Skin of body (tissue), 1 donor: ENCODE measurements at regions not wholly inside any gene's neighbourhood (a gene's known extent, or its start where the extent isn't known, plus 50 kb on each side); places are given as distances from the start of the nearest gene placed in this dataset.

Experiments used
- DNase-seq: peaks from one replicate; lab custom pipeline; 2025; lab: John Stamatoyannopoulos, UW

DNA sequence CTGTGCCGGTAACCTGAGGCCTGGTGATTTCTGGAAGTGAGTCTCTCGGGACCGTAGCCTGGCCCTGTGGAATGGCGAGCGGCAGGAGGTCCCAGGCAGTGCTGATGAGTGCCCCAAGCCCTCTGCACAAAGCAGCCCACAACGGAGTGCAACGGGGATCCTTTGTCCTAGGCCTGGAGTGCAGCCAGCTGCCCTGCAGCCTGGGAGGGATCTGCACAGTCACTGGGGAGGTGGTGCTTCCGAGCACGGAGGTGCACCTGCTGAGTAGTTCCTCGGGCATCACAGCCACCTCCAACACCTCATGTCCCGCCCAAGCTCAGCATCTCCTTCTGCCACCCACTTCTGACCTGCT is 162.8 kb upstream of the ZMIZ1 start:
- no peak for DNase-seq

DNA sequence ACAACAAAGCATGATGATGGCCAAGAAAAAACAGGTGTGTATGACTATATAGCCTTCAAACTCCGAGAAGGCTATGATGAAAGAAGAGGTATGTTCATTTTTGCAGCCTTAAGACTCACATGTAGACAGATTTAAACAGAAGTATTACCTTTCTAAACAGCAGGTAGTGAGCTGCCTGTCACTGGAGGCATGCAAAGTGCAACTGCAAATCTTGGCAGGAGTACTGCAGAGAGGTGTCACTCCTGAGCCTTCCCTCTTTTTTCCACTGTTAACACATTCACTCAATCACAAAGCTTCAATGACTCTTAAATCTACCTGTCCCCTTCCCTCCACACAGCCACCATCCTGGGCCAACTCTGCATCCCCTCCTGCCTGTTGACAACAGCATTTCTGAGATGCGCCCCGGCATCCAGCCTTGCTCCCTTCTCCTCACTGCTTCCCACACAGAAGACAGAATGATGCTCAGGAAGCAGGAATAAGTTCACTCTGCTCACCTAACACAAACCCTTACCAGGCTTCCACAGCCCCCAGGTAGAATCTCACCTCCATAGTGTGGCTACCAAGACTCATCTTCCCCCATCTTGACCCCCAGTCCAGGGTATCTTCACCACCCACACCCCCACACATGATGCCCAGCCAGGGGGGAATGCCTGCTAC is 161.9 kb upstream of the ZMIZ1 start:
- DNase-seq, result no peak

GRCh38 chr10:78907551-78908211 is 161.1 kb upstream of the ZMIZ1 start:
- DNase-seq, result no peak

DNA sequence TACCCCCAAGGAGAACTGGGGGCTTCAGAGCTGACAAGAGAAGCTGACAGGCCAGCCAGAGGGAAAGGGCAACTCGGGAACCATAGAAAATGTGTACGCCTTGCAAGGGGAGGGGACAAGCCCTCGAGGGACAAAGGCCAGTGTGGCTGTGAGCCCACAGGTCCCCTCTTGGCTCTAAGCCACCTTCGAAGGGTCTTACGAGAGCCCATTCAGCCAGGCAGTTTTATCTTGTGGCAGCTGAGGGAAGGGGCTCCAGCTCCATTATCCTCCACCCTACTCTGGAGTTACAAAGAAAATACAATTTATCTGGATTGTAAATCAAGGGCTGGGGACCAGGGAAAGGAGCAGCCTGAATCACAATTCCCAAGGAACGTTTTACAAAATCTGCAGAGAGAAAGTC is 159.5 kb upstream of the ZMIZ1 start:
- no peak for DNase-seq

GRCh38 chr10:78910021-78910420 is 158.7 kb upstream of the ZMIZ1 start:
- no peak for DNase-seq

DNA sequence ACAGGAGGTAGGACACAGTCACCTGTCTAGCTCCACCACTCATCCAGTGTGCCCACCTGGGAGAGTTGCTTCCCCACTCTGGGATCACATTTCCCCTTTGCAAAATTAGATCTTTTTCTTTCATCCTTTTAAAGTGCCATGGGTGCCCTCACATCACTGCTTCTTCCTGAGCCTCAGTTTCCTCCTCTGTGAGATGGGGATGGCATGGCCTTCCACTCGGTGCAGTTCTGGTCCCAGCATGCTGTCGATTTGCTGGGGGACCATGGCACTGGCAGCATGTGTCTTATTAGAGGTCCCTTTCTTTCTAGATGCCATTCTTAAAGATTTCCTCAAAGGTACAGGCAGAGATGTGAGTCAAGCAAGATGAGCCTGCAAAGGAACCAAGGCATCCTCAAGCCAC is 158.3 kb upstream of the ZMIZ1 start:
- DNase-seq, result no peak

DNA sequence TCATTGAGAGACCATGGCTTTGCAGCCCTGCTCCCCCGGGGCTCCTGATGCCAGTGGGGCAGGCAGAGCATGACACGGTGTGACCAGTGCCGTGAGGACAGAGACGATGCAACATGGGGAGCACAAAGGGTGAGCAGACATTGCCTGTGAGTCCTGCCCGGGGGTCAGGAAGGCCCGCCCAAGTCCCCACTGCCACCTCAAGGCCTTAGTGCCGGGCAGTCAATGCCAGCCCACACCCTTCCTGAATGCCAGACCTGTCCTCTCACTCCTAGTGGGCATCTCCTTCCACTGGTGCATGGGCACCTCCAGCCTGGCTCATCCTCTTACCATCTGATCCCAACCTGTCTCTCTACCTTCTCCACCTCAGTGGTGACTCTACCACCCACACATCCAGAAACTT is 157.9 kb upstream of the ZMIZ1 start:
- DNase-seq, result no peak

DNA sequence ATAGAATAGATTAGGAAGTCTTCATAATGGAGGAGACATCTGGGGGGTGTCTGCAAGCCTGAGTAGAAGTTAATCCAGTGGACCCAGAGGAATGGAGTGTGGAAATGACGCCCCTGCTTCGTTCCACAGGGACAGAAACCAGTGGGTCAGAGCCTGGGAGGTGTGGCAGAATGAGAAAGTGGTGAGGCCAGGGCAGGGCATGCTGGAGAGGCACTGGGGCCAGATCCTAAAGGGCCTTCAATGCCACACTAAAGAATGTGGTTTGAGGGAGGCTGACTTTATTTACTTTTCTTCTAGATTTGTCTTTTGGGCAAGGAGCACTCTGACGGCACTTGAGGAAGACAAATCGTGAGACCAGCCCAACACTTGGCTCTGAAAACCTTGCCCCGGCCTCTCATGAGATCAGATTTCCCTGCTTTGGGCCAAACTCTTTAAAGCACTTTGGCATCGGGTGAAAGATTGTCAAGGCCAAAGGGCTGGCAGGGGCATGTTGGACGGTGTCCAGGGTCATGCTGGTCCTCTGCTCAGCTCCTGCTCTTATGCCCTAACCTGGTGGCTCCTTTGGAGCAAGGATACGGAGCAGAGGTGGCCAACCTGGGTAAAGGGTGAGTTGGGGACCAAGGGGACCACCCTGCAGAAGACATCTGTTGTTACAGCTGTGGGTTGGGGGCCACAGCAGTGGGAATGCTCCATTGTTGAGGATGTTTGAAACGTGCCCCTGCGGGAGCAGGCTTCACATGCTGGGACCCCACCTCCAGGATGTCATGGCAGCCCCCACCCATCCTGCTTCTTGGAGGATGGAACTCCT is 157.0 kb upstream of the ZMIZ1 start:
- no peak for DNase-seq

DNA sequence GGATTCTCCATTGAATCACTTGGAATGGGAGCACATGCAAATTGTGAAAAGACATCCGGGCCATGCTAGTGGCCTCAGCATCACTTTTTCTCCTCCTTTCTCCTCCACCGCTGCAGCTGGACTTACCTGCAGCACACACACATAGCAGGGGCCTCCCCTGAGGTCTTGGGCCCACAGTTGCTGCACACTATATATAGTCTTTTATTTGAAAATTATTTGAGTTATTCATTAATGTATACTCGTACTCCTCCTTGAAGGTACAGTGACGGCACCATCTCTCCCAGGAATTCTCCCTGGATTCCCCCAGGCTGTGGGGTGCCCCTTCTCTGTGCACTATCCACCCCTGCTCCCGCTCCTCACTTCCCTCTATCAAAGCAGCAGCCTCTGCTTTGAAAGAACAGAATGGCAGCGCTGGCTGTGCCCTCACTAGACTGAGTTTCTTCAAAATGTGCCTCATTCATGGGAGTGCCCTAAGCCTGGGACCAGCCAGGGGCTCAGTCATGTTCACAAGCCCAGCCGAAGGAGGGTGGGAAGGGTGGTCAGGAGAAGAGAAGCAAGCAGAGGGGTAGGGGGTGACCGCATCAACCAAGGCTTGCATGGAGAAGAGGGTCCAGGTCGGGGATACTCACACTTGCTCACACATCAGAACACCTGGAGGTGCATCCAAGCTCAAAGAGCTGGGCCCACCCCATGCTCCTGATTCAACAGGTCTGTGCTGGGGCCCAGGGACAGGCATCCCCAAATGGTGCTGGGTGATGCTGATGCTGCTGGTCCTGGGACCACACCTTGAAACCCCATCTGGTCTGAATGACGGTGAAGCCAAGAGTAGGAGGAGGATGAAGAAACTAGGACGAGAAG is 156.2 kb upstream of the ZMIZ1 start:
- no peak for DNase-seq

DNA sequence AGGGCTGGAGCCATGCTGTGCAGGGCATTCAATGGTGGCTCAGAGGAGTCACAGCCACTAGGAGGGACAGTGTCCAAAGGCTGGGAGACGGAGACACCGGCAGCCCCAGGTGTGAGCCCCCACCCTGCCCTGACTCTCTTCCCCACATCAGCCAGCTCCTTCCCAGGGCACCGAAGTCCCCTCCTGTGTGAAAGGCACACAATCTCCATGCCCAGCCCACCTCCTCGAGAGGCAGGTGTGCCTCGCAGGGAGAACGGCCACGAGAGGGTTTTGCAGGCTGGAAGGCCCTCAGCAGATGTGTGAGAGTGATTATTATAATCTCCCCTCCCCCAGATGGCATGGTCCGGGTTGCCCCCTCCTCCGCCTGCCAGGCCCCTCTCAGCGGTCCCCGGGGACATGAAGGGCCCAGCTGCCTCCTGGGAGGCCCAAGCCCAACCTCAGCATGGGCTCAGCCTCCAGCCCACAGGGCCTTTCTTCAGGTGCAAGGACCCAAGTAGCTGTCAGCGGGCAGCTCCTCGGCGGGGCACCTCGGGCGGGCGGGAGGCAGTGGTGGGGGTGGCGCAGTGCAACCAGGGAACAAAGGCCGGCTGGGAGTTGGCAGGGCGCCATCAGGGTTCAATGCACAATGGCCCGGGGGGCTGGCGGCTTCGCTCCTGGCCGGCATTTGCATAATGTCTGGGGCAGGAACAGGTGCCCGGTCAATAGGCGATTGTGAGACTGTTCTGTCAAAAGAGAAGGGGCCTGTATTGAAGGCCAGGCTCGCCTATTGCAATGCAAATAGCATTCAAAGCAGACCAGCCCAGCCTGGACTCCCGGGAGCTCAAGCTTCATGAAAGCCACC is 155.3 kb upstream of the ZMIZ1 start:
- no peak for DNase-seq

GRCh38 chr10:78914060-78914378 is 154.7 kb upstream of the ZMIZ1 start:
- no peak for DNase-seq

- DNase-seq, result no peak
Measured at GRCh38 chr10:78914502-78915189, 154.1 kb upstream of the ZMIZ1 start.

- no peak for DNase-seq
Measured at GRCh38 chr10:78915190-78915518, 153.6 kb upstream of the ZMIZ1 start.

- no peak for DNase-seq
Measured at GRCh38 chr10:78916227-78916626, 152.5 kb upstream of the ZMIZ1 start.

GRCh38 chr10:78919181-78919966 is 149.4 kb upstream of the ZMIZ1 start:
- no peak for DNase-seq

GRCh38 chr10:78920011-78920410 is 148.8 kb upstream of the ZMIZ1 start:
- no peak for DNase-seq

DNA sequence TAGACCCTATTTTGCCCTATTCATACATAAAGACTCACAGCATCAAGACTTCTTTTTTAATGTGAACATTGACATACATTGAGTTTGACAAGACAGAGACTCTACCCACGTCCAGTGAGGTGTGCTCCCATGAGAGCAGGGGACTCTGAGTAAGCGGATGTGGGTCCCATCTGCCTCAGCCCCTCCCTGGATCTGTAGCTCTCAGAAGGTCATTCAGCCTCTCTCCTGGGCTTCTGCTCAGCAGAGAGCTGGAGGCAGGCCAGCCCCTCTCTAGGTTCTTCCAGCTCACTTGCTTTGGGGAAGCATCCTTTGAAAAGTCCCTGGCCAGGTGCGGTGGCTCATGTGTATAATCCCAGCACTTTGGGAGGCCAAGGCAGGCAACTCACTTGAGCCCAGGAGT is 146.9 kb upstream of the ZMIZ1 start:
- DNase-seq, result no peak

- no peak for DNase-seq
Measured at GRCh38 chr10:78923647-78924318, 145.0 kb upstream of the ZMIZ1 start.

GRCh38 chr10:78924319-78925003 is 144.3 kb upstream of the ZMIZ1 start:
- no peak for DNase-seq
